ENCODE measurements at regions not wholly inside any gene's neighbourhood (a gene's known extent, or its start where the extent isn't known, plus 50 kb on each side); places are given as distances from the start of the nearest gene placed in this dataset.

GRCh38 chr5:162325143-162325727, 257.7 kb downstream of the GABRG2 start:
- DNase-seq, result no peak

GRCh38 chr5:162334944-162335343, 267.4 kb downstream of the GABRG2 start:
- DNase-seq, result no peak

GRCh38 chr5:162360373-162360931, 292.9 kb downstream of the GABRG2 start:
- DNase-seq, result no peak

- no peak for DNase-seq
These were observed 304.7 kb downstream of the GABRG2 start for GRCh38 chr5:162372256-162372655.

GRCh38 chr5:162377895-162378294, 310.3 kb downstream of the GABRG2 start:
- DNase-seq, result no peak

- DNase-seq, result no peak
These were observed 315.3 kb downstream of the GABRG2 start for GRCh38 chr5:162382839-162383238.

- no peak for DNase-seq
These were observed 316.7 kb downstream of the GABRG2 start for GRCh38 chr5:162384225-162384624.

- DNase-seq, result no peak
These were observed 324.3 kb downstream of the GABRG2 start for GRCh38 chr5:162391833-162392232.

GRCh38 chr5:162392336-162392735, 324.8 kb downstream of the GABRG2 start:
- DNase-seq, result no peak

- no peak for DNase-seq
These were observed 326.0 kb downstream of the GABRG2 start for GRCh38 chr5:162393534-162393933.

GRCh38 chr5:162407614-162408013, 340.0 kb downstream of the GABRG2 start:
- DNase-seq, result no peak

- no peak for DNase-seq
These were observed 342.8 kb downstream of the GABRG2 start for GRCh38 chr5:162410365-162410764.

- DNase-seq, result no peak
These were observed 361.6 kb downstream of the GABRG2 start for GRCh38 chr5:162429142-162429541.

GRCh38 chr5:162434281-162434680, 366.7 kb downstream of the GABRG2 start:
- no peak for DNase-seq

GRCh38 chr5:162436055-162436454, 368.5 kb downstream of the GABRG2 start:
- no peak for DNase-seq

- DNase-seq, result no peak
These were observed 376.7 kb downstream of the GABRG2 start for GRCh38 chr5:162444129-162444762.

- DNase-seq, result no peak
These were observed 388.5 kb downstream of the GABRG2 start for GRCh38 chr5:162456086-162456485.

GRCh38 chr5:162466011-162466410, 398.4 kb downstream of the GABRG2 start:
- DNase-seq, result no peak

GRCh38 chr5:162473041-162473714, 405.6 kb downstream of the GABRG2 start:
- no peak for DNase-seq

- DNase-seq, result no peak
These were observed 406.7 kb downstream of the GABRG2 start for GRCh38 chr5:162474239-162474638.

GRCh38 chr5:162484095-162484494, 416.5 kb downstream of the GABRG2 start:
- DNase-seq, result no peak

GRCh38 chr5:162484986-162485385, 417.4 kb downstream of the GABRG2 start:
- DNase-seq, result no peak

GRCh38 chr5:162485666-162486292, 418.2 kb downstream of the GABRG2 start:
- DNase-seq, result no peak

Measured in CD4-positive, alpha-beta T cell treated with Interleukin-4 for 4 hours (primary cell).